ENCODE measurements at regions not wholly inside any gene's neighbourhood (a gene's known extent, or its start where the extent isn't known, plus 50 kb on each side); places are given as distances from the start of the nearest gene placed in this dataset.

DNA sequence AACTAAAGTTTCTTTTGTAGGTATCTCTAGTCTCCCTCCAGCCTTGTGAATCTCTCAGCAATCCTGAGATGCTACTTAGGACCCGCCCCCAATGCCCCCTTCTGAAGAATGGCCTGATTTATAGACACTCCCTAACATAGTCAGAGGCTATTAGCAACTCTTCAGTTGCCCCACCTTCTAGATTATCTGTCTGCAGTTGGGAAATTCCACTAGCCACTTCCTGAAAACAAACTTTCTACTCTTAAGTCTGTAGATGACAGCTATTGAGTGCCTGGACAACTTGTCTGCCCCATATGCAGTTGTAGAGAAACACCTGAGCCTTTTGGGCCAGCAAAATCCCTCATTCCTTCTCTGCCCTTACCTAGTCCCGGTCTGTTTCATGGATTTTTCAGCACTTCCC, 188.2 kb upstream of the PREP start:
- Histone ChIP-seq H3K36me3 (ENCODE audit: insufficient read depth, low read length) (no peaks in the 10 kb centered on the region), H3K4me3 (ENCODE audit: low read length) (no peak overlapping the region), H3K27me3 (ENCODE audit: insufficient read depth, low read length) (no peaks in the 10 kb centered on the region), H3K4me1 (ENCODE audit: insufficient read depth, low read length) (peaks cover 17% of the 10 kb centered on the region), H3K27ac (ENCODE audit: low read depth, low read length) (no peak overlapping the region), H3K9me3 (ENCODE audit: insufficient read depth, low read depth, low read length) (no peaks in the 10 kb centered on the region), H3K9ac (ENCODE audit: low read depth, low read length) (no peak overlapping the region)
- 90% methylated on average over 2 of the region's 2 CpGs for WGBS

GRCh38 chr6:105588123-105588710, 185.3 kb upstream of the PREP start:
- Histone ChIP-seq H3K4me3 (ENCODE audit: low read length) (no peak overlapping the region), H3K9ac (ENCODE audit: low read depth, low read length) (no peak overlapping the region), H3K27me3 (ENCODE audit: insufficient read depth, low read length) (no peaks in the 10 kb centered on the region), H3K9me3 (ENCODE audit: insufficient read depth, low read depth, low read length) (no peaks in the 10 kb centered on the region), H3K27ac (ENCODE audit: low read depth, low read length) (no peak overlapping the region), H3K36me3 (ENCODE audit: insufficient read depth, low read length) (no peaks in the 10 kb centered on the region), H3K4me1 (ENCODE audit: insufficient read depth, low read length) (peaks cover 5% of the 10 kb centered on the region; the same call in 1 of the 2 replicates)
- WGBS: 95% methylated on average over 6 of the region's 6 CpGs

- Histone ChIP-seq H3K4me3 (ENCODE audit: low read length) (no peak overlapping the region), H3K9ac (ENCODE audit: low read depth, low read length) (no peak overlapping the region), H3K27me3 (ENCODE audit: insufficient read depth, low read length) (no peaks in the 10 kb centered on the region), H3K27ac (ENCODE audit: low read depth, low read length) (no peak overlapping the region), H3K36me3 (ENCODE audit: insufficient read depth, low read length) (no peaks in the 10 kb centered on the region), H3K9me3 (ENCODE audit: insufficient read depth, low read depth, low read length) (no peaks in the 10 kb centered on the region), H3K4me1 (ENCODE audit: insufficient read depth, low read length) (no peaks in the 10 kb centered on the region; the same call in 1 of the 2 replicates)
- 94% methylated on average over 23 of the region's 23 CpGs for WGBS
Observed at GRCh38 chr6:105587349-105588122, 184.7 kb upstream of the PREP start.

DNA sequence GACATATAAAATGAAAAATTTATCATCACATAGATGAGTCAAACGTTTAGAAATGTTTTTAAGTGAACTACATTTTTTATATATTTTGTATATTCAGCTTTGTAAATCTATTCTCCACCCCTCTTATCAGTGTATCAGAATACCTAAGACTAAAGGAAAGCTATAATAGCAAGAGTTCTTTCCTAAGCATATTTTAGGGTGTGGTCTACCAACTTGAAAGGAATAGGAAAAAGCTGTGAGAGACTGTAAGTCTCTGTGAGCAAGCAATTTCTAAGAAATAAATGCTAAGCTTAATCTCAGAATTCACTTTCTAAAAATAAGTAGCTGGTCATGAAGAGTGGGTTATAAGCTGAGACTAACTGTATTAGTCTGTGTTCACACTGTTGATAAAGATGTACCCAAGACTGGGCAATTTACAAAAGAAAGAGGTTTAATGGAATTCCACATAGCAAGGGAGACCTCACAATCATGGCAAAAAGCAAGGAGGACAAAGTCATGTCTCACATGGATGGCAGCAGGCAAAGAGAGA, 175.4 kb upstream of the PREP start:
- H3K4me1 ChIP-seq (ENCODE audit: insufficient read depth, low read length): no peaks in the 10 kb centered on the region
- no peak overlapping the region for H3K4me3 ChIP-seq (ENCODE audit: low read length)
- no peaks in the 10 kb centered on the region for H3K9me3 ChIP-seq (ENCODE audit: insufficient read depth, low read depth, low read length)
- H3K27ac ChIP-seq (ENCODE audit: low read depth, low read length): no peak overlapping the region
- no peaks in the 10 kb centered on the region for H3K36me3 ChIP-seq (ENCODE audit: insufficient read depth, low read length)
- no CpG with 5 or more reads among the region's 1 CpG for WGBS
- H3K27me3 ChIP-seq (ENCODE audit: insufficient read depth, low read length): no peaks in the 10 kb centered on the region
- no peak overlapping the region for H3K9ac ChIP-seq (ENCODE audit: low read depth, low read length)

GRCh38 chr6:105573556-105573955, 170.7 kb upstream of the PREP start:
- H3K27ac ChIP-seq (ENCODE audit: low read depth, low read length): no peak overlapping the region
- no CpG with 5 or more reads among the region's 2 CpGs for WGBS

GRCh38 chr6:105573138-105573537, 170.3 kb upstream of the PREP start:
- no peaks in the 10 kb centered on the region for H3K4me1 ChIP-seq (ENCODE audit: insufficient read depth, low read length)
- no peak overlapping the region for H3K27ac ChIP-seq (ENCODE audit: low read depth, low read length)
- H3K36me3 ChIP-seq (ENCODE audit: insufficient read depth, low read length): no peaks in the 10 kb centered on the region
- H3K9ac ChIP-seq (ENCODE audit: low read depth, low read length): no peak overlapping the region
- H3K9me3 ChIP-seq (ENCODE audit: insufficient read depth, low read depth, low read length): no peaks in the 10 kb centered on the region
- 100% methylated on average over 1 of the region's 2 CpGs for WGBS
- no peaks in the 10 kb centered on the region for H3K27me3 ChIP-seq (ENCODE audit: insufficient read depth, low read length)
- no peak overlapping the region for H3K4me3 ChIP-seq (ENCODE audit: low read length)

More at GRCh38 chr6:105573556-105573955, 170.7 kb upstream of the PREP start:
- H3K27me3 ChIP-seq (ENCODE audit: insufficient read depth, low read length): no peaks in the 10 kb centered on the region
- H3K9ac ChIP-seq (ENCODE audit: low read depth, low read length): no peak overlapping the region
- no peaks in the 10 kb centered on the region for H3K36me3 ChIP-seq (ENCODE audit: insufficient read depth, low read length)
- no peak overlapping the region for H3K4me3 ChIP-seq (ENCODE audit: low read length)
- no peaks in the 10 kb centered on the region for H3K4me1 ChIP-seq (ENCODE audit: insufficient read depth, low read length)
- no peaks in the 10 kb centered on the region for H3K9me3 ChIP-seq (ENCODE audit: insufficient read depth, low read depth, low read length)

DNA sequence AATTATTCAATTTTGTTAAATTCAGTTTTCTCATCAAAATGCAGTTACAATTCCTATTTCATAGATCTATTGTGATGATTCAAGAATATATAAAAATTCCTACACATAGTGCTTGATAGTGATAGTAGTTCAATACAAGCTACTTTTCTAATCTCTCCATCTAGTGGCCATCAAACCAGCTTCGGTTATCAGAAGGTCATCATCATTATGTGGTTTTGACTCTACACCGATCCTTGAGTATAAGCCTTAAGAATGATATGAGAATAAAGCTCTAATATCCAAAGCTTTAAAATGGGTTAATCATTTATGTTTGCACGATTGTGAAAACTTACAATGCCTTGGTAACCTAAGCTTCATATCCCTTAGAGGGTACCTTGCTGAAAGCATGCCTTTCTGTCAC, 167.5 kb upstream of the PREP start:
- Histone ChIP-seq H3K4me1 (ENCODE audit: insufficient read depth, low read length) (no peaks in the 10 kb centered on the region), H3K9ac (ENCODE audit: low read depth, low read length) (no peak overlapping the region), H3K9me3 (ENCODE audit: insufficient read depth, low read depth, low read length) (no peaks in the 10 kb centered on the region), H3K4me3 (ENCODE audit: low read length) (no peak overlapping the region), H3K27ac (ENCODE audit: low read depth, low read length) (no peak overlapping the region), H3K27me3 (ENCODE audit: insufficient read depth, low read length) (no peaks in the 10 kb centered on the region), H3K36me3 (ENCODE audit: insufficient read depth, low read length) (no peaks in the 10 kb centered on the region)
- WGBS: 93% methylated on average over 3 of the region's 3 CpGs

- no peaks in the 10 kb centered on the region for H3K36me3 ChIP-seq (ENCODE audit: insufficient read depth, low read length)
- no peak overlapping the region for H3K27ac ChIP-seq (ENCODE audit: low read depth, low read length)
- no peaks in the 10 kb centered on the region for H3K9me3 ChIP-seq (ENCODE audit: insufficient read depth, low read depth, low read length)
- H3K9ac ChIP-seq (ENCODE audit: low read depth, low read length): no peak overlapping the region
- WGBS: 91% methylated on average over 2 of the region's 2 CpGs
- no peak overlapping the region for H3K4me3 ChIP-seq (ENCODE audit: low read length)
- no peaks in the 10 kb centered on the region for H3K4me1 ChIP-seq (ENCODE audit: insufficient read depth, low read length)
- no peaks in the 10 kb centered on the region for H3K27me3 ChIP-seq (ENCODE audit: insufficient read depth, low read length)
Observed at GRCh38 chr6:105569706-105570105, 166.8 kb upstream of the PREP start.

DNA sequence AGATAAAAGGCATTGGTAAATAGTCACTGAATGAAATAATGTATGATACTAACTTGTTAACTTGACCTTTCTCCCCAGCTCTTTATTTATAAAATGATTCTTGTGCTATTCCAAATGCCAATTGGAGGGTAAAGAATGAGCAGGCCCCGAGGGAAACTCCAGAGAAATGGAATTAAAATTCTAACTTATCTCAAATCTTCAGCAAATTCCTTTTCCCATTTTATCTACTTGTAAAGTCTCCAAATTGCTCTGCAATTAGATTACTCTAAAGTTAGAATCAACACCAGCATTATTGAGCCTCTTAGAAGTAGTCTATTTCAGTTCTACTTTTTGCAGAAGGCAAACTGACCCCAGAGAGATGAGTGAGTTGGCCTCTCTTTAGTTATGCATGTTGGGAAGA, 165.9 kb upstream of the PREP start:
- WGBS: 100% methylated on average over 1 of the region's 1 CpG
- H3K4me3 ChIP-seq (ENCODE audit: low read length): no peak overlapping the region
- no peaks in the 10 kb centered on the region; the same call in 1 of the 2 replicates for H3K4me1 ChIP-seq (ENCODE audit: insufficient read depth, low read length)
- no peak overlapping the region for H3K9ac ChIP-seq (ENCODE audit: low read depth, low read length)
- no peaks in the 10 kb centered on the region for H3K9me3 ChIP-seq (ENCODE audit: insufficient read depth, low read depth, low read length)
- no peaks in the 10 kb centered on the region for H3K27me3 ChIP-seq (ENCODE audit: insufficient read depth, low read length)
- H3K36me3 ChIP-seq (ENCODE audit: insufficient read depth, low read length): no peaks in the 10 kb centered on the region
- no peak overlapping the region for H3K27ac ChIP-seq (ENCODE audit: low read depth, low read length)

DNA sequence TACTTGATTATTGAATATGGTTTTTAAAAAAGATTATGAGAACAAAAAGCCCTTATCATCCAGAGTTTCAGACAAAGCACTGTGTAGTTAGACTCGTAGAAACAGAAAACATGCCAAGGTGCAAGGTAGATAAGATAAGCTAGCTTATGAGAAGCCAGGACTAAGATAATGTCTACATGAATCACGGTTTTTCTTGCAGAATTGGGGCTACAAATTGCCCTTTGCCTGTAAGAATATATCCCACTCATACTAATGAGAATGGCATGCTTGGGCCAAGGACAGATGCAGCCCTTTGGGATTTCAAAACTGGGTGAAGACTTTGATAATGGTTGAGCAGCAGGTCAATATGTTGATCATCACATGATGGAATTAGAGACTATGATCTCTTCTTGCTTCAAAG, 165.3 kb upstream of the PREP start:
- WGBS: 85% methylated on average over 2 of the region's 2 CpGs
- Histone ChIP-seq H3K27ac (ENCODE audit: low read depth, low read length) (no peak overlapping the region), H3K9ac (ENCODE audit: low read depth, low read length) (no peak overlapping the region), H3K9me3 (ENCODE audit: insufficient read depth, low read depth, low read length) (no peaks in the 10 kb centered on the region), H3K27me3 (ENCODE audit: insufficient read depth, low read length) (no peaks in the 10 kb centered on the region), H3K36me3 (ENCODE audit: insufficient read depth, low read length) (no peaks in the 10 kb centered on the region), H3K4me1 (ENCODE audit: insufficient read depth, low read length) (no peaks in the 10 kb centered on the region; the same call in 1 of the 2 replicates), H3K4me3 (ENCODE audit: low read length) (no peak overlapping the region)

DNA sequence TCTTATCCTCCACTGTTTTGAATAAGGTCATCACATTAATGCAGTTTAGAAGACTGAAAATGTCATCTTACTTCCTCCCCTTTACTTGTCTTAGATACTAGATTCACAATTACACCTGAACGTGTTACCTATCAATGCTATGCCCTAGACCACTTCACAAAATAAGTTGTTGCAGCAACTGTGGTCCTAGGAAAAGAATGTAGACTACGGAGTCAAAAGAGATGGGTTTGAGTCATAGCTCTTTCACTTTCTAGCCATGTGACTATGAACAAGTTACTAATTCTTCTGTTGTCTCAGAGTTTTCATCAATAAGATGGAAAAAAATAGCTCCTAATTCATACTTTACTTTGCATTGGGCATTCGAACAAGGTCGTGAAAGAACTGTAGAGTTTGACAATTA, 164.3 kb upstream of the PREP start:
- Histone ChIP-seq H3K4me1 (ENCODE audit: insufficient read depth, low read length) (no peaks in the 10 kb centered on the region; the same call in 1 of the 2 replicates), H3K9ac (ENCODE audit: low read depth, low read length) (no peak overlapping the region), H3K27ac (ENCODE audit: low read depth, low read length) (no peak overlapping the region), H3K9me3 (ENCODE audit: insufficient read depth, low read depth, low read length) (no peaks in the 10 kb centered on the region), H3K27me3 (ENCODE audit: insufficient read depth, low read length) (no peaks in the 10 kb centered on the region), H3K36me3 (ENCODE audit: insufficient read depth, low read length) (no peaks in the 10 kb centered on the region), H3K4me3 (ENCODE audit: low read length) (no peak overlapping the region)
- 94% methylated on average over 4 of the region's 4 CpGs for WGBS

Measured in HUES64 (cell line).